Heart right ventricle (tissue), 16 donors: ENCODE measurements at regions not wholly inside any gene's neighbourhood (a gene's known extent, or its start where the extent isn't known, plus 50 kb on each side); places are given as distances from the start of the nearest gene placed in this dataset.
"Not testable (repeated sequence)": the region's sequence is repeated elsewhere in the genome, so short reads cannot be mapped to it uniquely, and the experiment has no call there.

Experiments
- ATAC-seq, 8 donors: fragments of 200-7000 bp; cut with Tn5 transposase; one replicate each; pipeline ENCODE4 v1.9.1; 2020; ENCODE audit warnings: mild to moderate bottlenecking in 8 of 8, moderate library complexity in 8 of 8, moderate number of reproducible peaks in 1 of 8
- DNase-seq, 2 donors: peaks; one replicate each; pipeline ENCODE4 v3.0.0-alpha.2; 2020
- H3K27ac ChIP-seq, 10 donors: fragments of 200-600 bp; sonication (generic) in 2 of 10; one replicate each; pipeline versions ENCODE4 v1.5.0 to v1.8.0; 2020 to 2022; ENCODE audit warnings: mild to moderate bottlenecking in 3 of 10
- H3K27me3 ChIP-seq, 7 donors: fragments of 200-600 bp; one replicate each; pipeline ENCODE4 v1.8.0; 2021 to 2022; ENCODE audit warnings: mild to moderate bottlenecking in 2 of 7
- H3K36me3 ChIP-seq, 9 donors: fragments of 200-600 bp; sonication (generic) in 1 of 9; one replicate each; pipeline versions ENCODE4 v1.5.0 to v1.8.0; 2020 to 2022; ENCODE audit warnings: mild to moderate bottlenecking in 2 of 9
- H3K4me1 ChIP-seq, 9 donors: fragments of 200-600 bp; sonication (generic) in 1 of 9; one replicate each; pipeline versions ENCODE4 v1.5.0 to v1.8.0; 2020 to 2022; ENCODE audit warnings: mild to moderate bottlenecking in 4 of 9
- H3K4me3 ChIP-seq, 10 donors: fragments of 200-600 bp; sonication (generic) in 2 of 10; one replicate each; pipeline versions ENCODE4 v1.5.0 to v1.8.0; 2020 to 2022; ENCODE audit warnings: mild to moderate bottlenecking in 7 of 10, moderate library complexity in 2 of 10
- H3K9me3 ChIP-seq, 11 donors: fragments of 200-600 bp in 10 of 11; sonication (generic) in 2 of 11; one replicate each; pipeline versions ENCODE4 v1.5.0 to v1.8.0; 2013 to 2022; ENCODE audit warnings: mild to moderate bottlenecking in 2 of 11, control low read depth in 1 of 11, moderate library complexity in 1 of 11
- WGBS, 2 donors: extraction: QIAGEN DNeasy Blood & Tissue Kit; methylation state at CpG; one replicate each; pipeline ENCODE4 v1.1.7; 2013; ENCODE audit warnings: inconsistent platforms in 1 of 2; 5-methylcytosine and 5-hydroxymethylcytosine counted together
- intact Hi-C, 10 donors: fragments of 100-400 bp; cut with DNase I; formaldehyde crosslinking; loops; one replicate each; pipeline versions ENCODE4 v1.11.1 to v1.14.2; 2022
- TF ChIP-seq, protein P1 (sequence below), 9 donors: fragments of 200-600 bp; sonication (generic) in 2 of 9; IDR thresholded peaks; one replicate each; pipeline versions ENCODE4 v1.5.0 to v1.8.0; 2021 to 2022; ENCODE audit warnings: antibody characterized with exemption in 9 of 9, mild to moderate bottlenecking in 5 of 9, moderate library complexity in 1 of 9
- donor health status: Arrhythmogenic right ventricular cardiomyopathy.
- donor health status: ischemic (EF 13 %, LVEDD 7.1; RV severe dilation, severe dysfunction).
- donor health status: healthy with polysubstance abuse.
- donor health status: DM: no; HTN: yes; CAD: no.
- donor health status: DM: no; HTN: no; CAD: no.
- donor health status: ischemic (EF 25% LVEDD 6.9; RV normal size, moderate dysfunction).
- donor health status: ischemic (EF 25% LVEDD 5.7; RV mildly dilated, moderate dysfunction).
- donor health status: healthy.
- donor health status: DM: yes; HTN: yes; CAD: no.
- donor health status: Ischemic cardiomyopathy.
- donor health status: ischemic (EF 35%, LVEDD 5.7; RV mildly dilated, moderate dysfunction).
- donor health status: nonischemic (EF 11% LVEDD 7.7; RV severe dilation, severe dysfunction).
- donor health status: DM: yes; HTN: yes; CAD: no.
- donor health status: PGD.
- donor health status: ischemic (EF 29% LVEDD 5.4; RV normal size, mild dysfunction).
- donor health status: nonischemic (EF 23%, LVEDD 6.1; RV moderate dilation, normal function).

GRCh38 chr9:113738893-113739604, 137.1 kb upstream of the ZNF618 start:
- 76 to 81% methylated on average over 6 of the region's 6 CpGs for WGBS, 2 donors
- intact Hi-C loops = loop anchor here in 8 of 10 donors (5.0 to 10.0 kb wide), 5 partner anchors 48 to 296 kb away; no protein-coding TSS in a partner anchor
- Histone ChIP-seq H3K9me3 (no peaks in the 10 kb centered on the region), H3K4me1 (peaks cover 0 to 3% (median 0%) of the 10 kb centered on the region in 9 donors), H3K27ac (no peak overlapping the region), H3K27me3 (peaks cover 0 to 28% (median 15%) of the 10 kb centered on the region in 7 donors), H3K36me3 (no peaks in the 10 kb centered on the region), H3K4me3 (no peak overlapping the region)
- no peak for ATAC-seq
- no peak for DNase-seq
- TF ChIP-seq, protein P1, sequence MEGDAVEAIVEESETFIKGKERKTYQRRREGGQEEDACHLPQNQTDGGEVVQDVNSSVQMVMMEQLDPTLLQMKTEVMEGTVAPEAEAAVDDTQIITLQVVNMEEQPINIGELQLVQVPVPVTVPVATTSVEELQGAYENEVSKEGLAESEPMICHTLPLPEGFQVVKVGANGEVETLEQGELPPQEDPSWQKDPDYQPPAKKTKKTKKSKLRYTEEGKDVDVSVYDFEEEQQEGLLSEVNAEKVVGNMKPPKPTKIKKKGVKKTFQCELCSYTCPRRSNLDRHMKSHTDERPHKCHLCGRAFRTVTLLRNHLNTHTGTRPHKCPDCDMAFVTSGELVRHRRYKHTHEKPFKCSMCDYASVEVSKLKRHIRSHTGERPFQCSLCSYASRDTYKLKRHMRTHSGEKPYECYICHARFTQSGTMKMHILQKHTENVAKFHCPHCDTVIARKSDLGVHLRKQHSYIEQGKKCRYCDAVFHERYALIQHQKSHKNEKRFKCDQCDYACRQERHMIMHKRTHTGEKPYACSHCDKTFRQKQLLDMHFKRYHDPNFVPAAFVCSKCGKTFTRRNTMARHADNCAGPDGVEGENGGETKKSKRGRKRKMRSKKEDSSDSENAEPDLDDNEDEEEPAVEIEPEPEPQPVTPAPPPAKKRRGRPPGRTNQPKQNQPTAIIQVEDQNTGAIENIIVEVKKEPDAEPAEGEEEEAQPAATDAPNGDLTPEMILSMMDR (IDR thresholded peaks at IDR 0.05) = no peak

- not testable (repeated sequence) for ATAC-seq, H3K4me3 ChIP-seq, H3K9me3 ChIP-seq, H3K27ac ChIP-seq, H3K4me1 ChIP-seq, DNase-seq, H3K36me3 ChIP-seq
- intact Hi-C loops = loop anchor here in 8 of 10 donors (5.0 to 10.0 kb wide), 5 partner anchors 47 to 295 kb away; no protein-coding TSS in a partner anchor
- H3K27me3 ChIP-seq = peaks cover 0 to 32% (median 15%) of the 10 kb centered on the region in 7 donors
- WGBS, 2 donors = 97 to 98% methylated on average over 2 of the region's 2 CpGs
These were observed 136.3 kb upstream of the ZNF618 start for GRCh38 chr9:113739605-113740507.

DNA sequence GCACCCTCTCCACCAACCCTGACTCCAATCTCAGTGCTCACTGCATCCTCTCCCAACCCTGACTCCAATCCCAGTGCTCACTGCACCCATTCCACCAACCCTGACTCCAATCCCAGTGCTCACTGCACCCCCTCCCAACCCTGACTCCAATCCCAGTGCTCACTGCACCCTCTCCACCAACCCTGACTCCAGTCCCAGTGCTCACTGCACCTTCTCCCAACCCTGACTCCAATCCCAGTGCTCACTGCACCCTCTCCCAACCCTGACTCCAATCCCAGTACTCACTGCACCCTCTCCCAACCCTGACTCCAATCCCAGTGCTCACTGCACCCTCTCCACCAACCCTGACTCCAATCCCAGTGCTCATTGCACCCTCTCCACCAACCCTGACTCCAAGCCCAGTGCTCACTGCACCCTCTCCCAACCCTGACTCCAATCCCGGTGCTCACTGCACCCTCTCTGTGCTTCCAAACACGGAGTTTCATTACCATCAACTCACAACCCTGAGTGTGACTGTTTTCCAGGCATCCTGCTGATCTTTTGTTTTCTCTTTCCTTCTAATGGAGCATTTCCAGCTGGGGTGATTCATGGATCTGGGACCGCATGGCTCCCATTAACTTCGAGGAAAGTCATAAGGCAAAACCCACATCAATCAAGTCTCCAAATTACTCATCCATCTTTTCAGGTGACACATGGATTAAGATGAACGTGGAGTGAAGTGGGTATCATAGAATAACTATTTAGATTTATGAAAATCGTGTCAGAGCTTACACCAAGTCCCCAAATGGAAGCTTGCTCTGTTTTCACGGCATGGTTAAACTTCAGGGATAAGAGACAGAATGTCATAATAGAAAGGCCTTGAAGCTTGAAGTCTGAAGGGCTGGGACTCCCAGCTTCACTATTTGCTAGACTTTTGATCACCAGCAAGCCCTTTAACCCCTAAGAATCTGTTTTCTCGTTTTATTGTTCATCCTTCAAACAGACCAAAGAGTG, 135.3 kb upstream of the ZNF618 start:
- DNase-seq, H3K27ac ChIP-seq, H3K9me3 ChIP-seq, H3K4me3 ChIP-seq, intact Hi-C loops, H3K4me1 ChIP-seq, H3K36me3 ChIP-seq, ATAC-seq: not testable (repeated sequence)
- 67 to 70% methylated on average over 8 of the region's 8 CpGs for WGBS, 2 donors
- peaks cover 0 to 39% (median 15%) of the 10 kb centered on the region in 7 donors for H3K27me3 ChIP-seq

- no peaks in the 10 kb centered on the region for H3K36me3 ChIP-seq
- peaks cover 0 to 3% (median 0%) of the 10 kb centered on the region in 9 donors for H3K4me1 ChIP-seq
- ATAC-seq (no peak), DNase-seq (no peak)
- no peak overlapping the region for H3K27ac ChIP-seq
- 75 to 81% methylated on average over 12 of the region's 12 CpGs for WGBS, 2 donors
- peaks cover 0 to 35% (median 15%) of the 10 kb centered on the region in 7 donors for H3K27me3 ChIP-seq
- TF ChIP-seq, protein P1 (IDR thresholded peaks at IDR 0.05) = no peak
- peaks cover 0 to 3% (median 0%) of the 10 kb centered on the region in 11 donors for H3K9me3 ChIP-seq
- no peak overlapping the region for H3K4me3 ChIP-seq
- intact Hi-C loops = no loop called here
These were observed 133.9 kb upstream of the ZNF618 start for GRCh38 chr9:113741886-113742854.
